GM21723 (cell line): ENCODE measurements at regions not wholly inside any gene's neighbourhood (a gene's known extent, or its start where the extent isn't known, plus 50 kb on each side); places are given as distances from the start of the nearest gene placed in this dataset.

Source experiments
- ATAC-seq: cut with Tn5 transposase; IDR thresholded peaks from one replicate; pipeline ENCODE4 v1.9.1; 2021; ENCODE audit warnings: mild to moderate bottlenecking, moderate library complexity; ENCODE audit not compliant: unreplicated experiment

GRCh38 chr14:61193476-61193875 lies 87.7 kb downstream of the TMEM30B start:
- no peak for ATAC-seq

DNA sequence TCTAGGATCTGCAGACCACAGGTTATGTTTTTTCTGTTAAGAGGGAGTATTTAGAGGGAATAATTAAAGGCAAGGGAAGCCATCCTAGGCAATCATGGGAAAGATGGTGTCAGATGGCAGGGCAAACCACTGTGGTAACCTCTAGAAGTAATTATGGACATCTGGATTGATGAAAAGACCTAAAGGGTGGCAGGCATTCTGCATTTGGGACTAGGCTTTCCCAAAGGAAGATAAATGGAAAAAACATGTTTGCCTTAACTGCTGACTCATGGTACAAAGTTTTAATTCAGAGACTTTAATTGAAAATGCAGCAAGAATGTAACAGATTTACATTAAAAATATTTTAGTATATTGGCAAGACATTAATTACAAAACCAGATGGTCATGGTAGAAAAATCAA lies 88.1 kb downstream of the TMEM30B start:
- ATAC-seq: no peak

- no peak for ATAC-seq
These were observed 89.4 kb downstream of the TMEM30B start for GRCh38 chr14:61191733-61192132.

DNA sequence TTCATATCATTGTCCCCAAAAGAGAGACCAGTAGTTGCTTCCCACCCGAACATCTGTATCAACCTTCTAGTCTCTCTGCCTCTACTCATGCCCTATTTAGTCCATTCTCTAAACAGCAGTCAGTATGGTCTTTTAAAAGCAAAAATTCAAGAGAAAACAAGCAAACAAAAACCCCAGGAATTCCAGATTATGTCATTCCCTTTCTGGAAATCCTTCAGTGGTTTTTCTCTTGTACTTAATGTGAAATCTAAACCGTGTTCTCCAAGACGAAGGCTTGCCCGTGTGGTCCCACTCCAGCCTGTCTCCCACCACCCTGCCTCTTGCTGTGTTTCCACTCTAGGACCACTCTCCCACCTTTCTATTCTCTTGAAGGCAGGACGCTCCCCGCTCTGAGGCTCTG lies 90.8 kb downstream of the TMEM30B start:
- ATAC-seq: no peak

DNA sequence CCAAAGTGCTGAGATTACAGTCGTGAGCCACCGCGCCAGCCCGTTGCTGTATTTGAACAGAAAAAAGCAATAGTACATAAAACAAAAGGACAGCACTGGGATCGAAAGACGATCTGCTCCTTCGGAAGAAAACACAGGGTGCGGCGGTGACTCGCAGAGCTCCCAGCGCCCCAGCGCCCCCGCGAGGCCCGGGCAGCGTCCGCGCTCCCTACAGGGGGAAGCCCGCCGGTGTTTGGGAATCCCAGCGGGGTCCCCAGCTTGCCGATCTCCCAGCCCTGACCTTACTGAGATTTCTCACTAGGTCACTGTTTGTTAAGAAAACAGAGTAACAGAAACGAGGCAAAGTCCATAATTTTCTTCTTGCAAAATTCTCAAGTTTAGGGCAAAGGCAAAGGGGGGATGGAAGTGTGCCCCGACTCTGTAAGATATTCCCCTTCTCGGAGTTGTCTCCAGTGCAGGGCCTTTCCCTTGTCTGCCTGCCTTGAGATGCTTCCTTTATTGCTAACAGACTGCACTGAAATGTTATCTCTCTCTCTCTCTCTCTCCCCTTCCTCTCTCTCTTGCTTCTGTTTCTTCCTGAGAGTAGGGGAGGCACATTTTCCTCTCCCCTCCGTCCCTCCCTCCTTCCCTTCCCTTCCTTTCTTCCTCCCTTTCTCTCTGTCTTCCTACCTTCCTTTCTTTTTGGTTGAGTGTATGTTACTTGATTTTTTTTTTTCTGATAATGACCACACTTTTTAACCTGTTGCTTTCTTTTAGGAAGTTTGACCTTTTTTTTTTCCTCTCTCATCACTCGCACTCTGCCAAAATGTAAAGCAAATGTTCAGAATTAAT lies 91.9 kb downstream of the TMEM30B start:
- no peak for ATAC-seq

- ATAC-seq: no peak
These were observed 92.9 kb downstream of the TMEM30B start for GRCh38 chr14:61188196-61188595.

DNA sequence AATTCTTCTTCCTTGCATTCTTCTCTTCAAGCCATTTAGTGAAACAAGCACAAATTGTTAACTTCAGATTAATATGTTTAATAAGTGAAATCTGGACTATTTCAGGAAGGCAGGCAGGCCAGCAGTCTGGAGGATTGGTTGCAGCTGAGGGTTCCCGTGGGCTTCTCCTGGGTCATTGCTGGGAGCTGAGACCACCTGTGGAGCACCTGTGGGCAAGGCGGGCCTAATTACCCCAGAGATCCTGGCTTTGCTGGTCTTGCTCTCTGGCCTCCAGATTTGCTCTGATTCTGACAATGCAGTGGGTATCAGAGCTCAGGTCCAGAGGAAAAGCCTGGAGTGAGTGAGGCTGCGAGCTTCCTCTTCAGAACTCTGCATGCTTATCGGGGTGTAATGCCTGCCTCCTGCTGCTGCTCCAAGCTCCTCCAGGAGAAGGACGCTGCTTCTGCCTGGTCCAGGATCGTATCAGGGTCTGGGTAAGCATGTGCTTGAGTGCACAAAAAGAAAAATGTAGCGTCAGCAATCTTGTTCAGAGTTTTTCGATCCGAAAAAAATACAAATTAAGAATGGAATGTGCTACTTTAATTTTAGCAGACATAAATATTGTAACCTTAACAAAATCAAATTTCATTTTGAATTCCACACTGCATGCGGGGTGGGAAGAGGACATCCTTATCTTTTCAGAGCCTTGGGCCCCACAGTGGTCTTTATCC lies 93.8 kb downstream of the TMEM30B start:
- ATAC-seq: no peak

GRCh38 chr14:61186341-61187195 lies 94.6 kb downstream of the TMEM30B start:
- ATAC-seq: no peak

DNA sequence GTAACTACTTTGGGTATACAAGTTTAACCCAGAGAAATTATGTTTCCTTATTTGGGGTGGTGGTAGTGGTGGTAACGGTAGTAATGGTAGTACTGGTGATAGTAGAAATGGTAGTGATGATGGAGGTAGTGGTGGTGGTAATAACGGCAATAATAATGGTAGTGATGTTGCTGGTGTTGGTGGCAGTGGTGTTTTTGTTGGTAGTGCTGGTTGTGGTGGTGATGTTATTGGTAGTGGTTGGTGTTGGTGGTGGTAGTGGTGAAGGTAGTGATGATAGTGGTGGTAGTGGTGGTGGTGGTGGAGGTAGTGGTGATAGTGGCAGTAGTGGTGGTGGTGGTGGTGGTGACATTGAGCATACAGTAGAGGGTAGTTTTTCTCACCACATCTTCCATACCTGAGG lies 95.6 kb downstream of the TMEM30B start:
- no peak for ATAC-seq

DNA sequence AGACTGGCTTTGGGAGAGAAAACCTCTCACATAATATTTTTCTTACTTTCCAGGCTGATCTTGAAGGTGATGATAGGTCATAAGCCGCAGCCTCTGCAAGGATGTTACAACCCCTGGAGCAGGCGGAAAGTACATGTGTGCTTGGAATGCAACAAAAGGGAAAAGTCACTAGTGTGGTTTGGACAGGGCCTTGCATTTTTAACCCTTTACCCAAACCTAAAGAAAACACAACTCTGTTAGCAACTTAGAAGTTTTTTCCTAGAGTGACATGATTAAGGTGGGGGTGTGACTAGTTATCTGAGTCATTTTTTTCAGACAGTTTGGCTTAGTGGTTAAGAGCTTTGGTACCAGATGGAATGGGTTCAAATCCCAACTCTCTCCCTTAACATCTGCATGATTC lies 97.0 kb downstream of the TMEM30B start:
- no peak for ATAC-seq

- ATAC-seq: no peak
These were observed 97.8 kb downstream of the TMEM30B start for GRCh38 chr14:61183196-61183885.

DNA sequence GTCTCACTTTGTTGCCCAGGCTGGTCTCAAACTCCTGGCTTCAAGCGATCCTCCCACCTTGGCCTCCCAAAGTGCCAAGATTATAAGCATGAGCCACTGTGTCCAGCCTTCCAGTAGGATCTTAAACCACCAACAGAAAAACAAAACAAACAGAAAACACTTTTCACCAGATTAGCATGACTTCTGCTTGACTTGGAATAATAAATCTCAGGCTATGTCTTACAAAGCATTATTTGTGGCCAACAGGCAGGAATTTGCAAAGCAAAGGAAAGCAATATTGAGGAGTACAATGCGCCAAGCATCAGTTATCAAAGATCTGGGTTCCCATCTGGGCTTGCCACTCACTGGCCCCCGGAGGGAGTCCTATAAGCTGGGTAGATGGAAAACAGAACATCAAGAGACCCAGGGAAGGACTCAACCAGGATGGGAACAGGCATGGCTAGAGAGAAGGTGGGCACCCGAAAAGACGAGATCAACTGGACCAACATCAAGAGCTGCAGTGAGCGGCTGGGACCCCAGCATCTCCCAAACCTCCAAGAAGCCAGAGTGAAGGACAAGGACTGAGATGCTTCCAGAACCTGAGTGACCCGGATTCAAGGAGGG lies 101.2 kb downstream of the TMEM30B start:
- ATAC-seq: no peak

DNA sequence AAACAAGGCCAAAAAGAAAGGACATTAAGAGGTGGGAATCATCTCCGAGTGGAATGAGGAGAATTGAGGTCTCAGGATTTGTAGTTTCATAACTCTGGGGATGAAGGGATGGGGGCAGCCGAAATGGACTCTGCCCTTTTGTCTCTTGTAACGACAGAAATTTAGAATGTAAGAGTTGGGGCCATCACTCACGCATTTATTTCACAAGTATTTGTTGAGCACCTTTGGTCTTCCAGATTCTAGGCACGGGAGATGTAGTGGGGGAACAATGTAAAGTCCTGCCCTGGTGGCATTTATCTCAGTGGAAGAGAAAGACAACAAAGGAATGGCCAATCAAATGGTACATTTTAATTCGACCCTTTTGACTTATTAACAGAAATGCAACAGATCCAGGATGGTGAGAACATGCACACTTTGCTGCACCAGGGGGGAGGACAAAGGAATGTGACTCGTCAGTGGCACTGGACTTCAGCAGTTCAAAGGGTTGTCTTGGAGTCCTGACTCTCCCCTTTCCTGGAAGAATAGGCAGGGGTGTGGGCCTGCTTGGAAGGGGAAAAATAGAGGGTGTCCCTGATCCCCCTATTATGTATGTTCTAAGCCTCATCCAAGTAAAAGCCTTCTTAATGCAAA lies 102.0 kb downstream of the TMEM30B start:
- ATAC-seq: no peak

DNA sequence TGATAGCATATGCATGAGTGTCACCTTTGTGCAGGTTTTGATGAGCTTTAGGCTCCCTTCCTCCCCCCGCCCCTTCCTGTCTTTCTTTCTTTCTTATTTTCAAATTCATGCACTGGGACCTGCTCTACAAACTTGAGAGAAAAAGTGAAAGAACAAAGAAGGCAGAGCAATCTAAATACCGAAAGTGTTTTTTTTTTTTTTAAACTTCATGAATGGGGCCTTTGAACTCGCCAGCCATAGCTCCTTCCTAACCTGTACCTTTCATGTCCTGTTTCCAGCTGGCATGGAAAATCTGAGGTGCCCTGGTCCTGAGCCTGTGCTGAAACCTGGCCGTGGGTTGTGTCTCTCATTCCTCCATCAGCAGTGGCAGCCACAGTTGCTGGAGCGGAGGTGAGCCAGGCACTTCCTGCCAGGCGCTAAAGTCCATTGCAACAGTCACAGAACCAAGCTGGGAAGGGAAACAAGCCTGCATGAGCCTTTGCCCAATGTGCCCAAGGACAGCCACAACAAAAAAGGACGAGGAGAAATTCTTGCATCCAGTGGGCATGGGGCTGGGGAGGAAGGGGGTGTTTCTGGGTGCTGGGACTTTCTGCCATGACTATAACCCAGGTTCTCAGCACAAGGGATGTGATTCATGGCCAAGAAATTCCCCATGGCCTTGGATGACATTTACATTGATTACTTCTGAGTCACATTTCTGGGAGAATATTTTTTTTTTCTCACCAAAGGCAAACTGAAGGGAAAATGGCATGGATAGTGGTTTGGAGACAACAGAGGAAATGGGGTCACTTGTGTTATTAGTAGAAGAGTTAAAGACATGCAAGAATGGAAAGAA lies 102.7 kb downstream of the TMEM30B start:
- ATAC-seq: no peak

DNA sequence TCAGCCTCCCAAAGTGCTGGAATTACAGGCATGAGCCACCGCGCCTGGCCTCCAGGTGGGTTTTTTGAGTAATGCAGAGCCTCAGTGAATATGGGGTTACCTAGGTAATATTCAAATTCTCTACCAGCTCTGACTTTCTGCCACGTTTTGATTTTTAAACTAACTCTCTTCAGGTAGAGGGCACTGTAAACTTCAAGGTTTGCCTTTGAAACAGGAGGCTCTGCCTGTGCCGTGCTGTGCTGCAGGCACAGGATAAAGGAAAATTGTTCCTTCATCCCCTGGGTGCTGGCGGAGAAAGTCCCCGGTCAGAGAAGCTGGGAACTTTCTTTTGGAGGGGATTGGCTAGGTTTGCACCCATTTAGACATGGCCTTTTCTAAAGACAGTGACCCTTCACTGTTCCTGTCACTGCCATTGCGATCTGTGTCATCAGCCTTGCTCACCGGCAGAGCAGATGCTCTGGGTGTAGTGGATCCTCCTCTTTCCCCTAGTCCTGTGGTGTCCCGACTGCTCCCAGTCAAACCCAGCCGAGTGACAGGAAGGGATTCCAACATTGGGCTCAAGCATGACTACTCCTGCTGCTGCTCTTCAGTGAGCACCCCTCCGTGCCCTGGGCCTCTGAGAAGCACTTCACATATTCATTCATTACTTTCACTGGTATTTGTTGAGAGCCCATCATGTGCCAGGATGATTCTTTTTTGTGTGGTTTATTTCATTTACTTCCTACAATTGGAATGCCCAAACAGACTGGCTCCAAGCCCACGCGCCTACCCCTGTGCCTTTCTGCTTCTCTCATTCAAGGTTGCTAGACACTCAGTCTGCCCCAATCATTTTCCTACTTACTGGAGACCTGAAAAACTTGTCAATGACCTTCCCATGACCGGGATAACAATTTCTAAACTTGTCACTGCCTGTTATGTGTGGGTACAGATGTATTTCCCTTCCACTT lies 103.6 kb downstream of the TMEM30B start:
- ATAC-seq: no peak

DNA sequence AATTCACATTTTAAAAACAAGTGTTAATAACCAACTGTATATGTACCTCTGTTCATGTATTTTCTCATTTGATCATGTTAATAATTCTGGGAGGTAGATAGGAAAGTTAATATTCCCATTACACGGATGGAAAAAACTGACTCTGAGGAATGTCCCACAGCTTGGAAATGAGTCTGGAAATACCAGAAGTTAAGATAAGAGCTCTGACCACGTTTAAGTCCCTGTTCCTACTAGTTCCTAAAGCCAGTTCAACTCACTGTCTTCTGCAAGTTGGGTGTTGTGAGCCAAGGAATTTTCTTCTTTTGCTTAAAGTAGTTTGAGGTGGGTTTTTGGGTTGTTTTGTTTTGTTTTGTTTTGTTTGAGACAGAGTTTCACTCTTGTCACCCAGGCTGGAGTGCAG lies 104.5 kb downstream of the TMEM30B start:
- no peak for ATAC-seq

GRCh38 chr14:61174987-61175386 lies 106.2 kb downstream of the TMEM30B start:
- no peak for ATAC-seq

GRCh38 chr14:61174441-61174891 lies 106.7 kb downstream of the TMEM30B start:
- ATAC-seq: no peak
